Right lung (tissue), 2 donors: ENCODE measurements at regions not wholly inside any gene's neighbourhood (a gene's known extent, or its start where the extent isn't known, plus 50 kb on each side); places are given as distances from the start of the nearest gene placed in this dataset.
"Not testable (repeated sequence)": the region's sequence is repeated elsewhere in the genome, so short reads cannot be mapped to it uniquely, and the experiment has no call there.

Experiments
- DNase-seq, 2 donors: peaks; one replicate each; pipeline ENCODE4 v3.0.0-alpha.2; 2013

DNA sequence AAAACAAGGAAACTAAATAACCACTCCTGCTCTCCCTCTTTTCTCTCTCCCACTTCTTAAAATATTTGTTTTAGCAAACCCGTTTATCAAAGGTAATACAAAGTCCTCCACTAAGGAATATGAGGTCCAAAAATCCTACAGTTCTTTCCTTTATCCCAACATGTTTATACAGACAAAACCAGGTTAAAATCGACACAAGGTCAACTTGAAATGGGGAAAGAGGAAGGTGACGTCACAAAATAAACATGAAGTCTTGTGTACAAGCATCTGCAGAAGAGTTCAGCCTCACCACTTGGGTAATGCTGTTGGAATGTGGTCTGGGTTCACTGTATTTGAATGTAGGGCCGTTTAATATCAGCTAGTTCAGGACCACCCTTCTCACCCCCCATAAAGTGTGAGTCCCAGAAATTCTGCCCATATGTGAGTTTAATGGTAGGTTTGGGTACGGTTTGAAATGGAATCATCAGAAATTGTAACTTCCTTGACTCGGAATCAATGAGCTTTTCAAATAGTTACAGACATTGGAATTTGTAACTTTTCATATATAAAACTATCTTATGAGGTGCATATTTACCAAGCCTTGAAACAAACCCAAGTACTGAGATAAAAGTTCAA is 120.0 kb upstream of the SLC38A2 start:
- DNase-seq = no peak

DNA sequence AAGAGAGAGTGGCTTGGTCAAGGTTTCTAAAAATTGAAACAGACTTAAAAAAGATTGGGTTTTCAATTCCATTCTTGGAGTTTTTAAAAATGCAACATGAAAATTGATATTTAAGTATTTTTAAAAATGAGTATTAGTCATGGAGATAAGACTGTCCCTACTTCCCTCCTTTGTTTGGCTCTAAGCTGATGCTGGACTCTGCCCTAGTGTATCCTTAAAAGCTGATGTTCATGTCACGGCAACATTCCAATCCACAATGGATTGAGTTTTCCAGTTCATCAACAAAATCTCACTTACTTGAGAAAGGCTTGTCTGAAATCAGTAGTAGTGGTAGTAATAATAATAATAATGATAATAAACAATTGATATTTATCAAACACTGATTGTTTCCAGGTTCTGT is 119.0 kb upstream of the SLC38A2 start:
- no peak for DNase-seq

DNA sequence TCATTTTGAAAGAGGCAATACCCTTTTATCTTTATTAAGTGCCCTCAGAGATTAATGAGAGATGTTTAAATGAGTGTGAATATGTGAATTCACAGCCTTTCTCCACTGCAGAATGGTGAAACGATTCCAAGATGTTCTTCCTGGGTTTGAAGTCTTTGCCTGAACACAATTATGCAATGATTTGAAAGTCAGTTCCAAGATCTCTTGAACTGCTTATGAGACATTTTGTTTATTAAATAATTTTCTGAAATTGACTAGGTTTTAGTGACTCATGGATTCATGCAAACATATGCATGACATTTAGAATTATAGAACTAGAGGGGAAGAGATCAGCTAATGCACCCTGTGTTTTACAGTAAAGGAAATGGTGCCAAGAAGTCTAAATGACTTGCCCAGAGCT is 118.1 kb upstream of the SLC38A2 start:
- DNase-seq = peak in 1 of 2 donors; percentile 47

DNA sequence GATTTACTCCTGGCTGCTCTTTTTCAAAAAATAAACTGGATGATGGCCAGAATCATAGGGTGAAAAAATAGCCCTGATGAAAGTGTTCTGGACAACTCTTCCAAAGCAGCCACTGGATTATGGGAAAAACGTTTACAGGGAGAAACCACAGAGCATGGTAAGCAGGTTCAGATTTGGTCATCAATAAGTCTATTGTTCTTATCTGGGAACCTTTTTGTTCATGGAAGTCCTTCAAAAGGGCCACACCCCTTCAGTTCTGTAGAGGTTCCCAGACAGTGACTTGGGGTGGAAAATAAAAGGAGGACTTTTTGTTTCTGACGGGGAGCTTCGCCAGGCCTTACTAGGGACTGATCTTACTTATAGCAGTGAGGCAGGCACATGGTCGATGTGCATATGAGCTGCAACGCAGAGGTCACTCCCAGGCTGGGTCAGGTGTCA is 117.4 kb upstream of the SLC38A2 start:
- no peak for DNase-seq

DNA sequence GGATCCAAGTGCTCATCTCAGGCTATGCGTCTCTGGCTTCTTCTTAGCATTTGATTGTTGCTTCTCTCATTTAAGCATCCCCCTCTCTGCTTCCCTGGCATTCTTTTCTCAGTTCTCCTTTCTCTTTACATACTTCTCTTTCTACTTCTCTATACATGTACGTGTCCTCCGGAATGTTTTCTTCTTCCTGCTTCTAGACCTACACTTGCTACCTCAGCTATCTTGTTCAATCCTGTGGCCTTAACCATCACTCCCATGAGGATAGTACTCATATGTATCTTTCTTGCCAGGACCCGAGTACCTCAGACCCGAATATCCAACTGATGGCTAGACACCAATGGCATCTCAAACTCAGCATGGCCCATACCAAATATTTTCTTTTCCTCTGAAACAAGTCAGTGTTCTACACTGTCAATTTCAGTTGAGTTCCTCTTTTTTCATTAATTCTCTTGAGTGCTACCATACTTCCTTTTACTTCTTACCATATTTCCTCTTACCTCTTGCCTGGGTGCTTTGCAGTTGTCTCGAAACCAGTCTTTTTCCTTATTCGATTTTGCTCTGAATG is 115.1 kb upstream of the SLC38A2 start:
- no peak for DNase-seq

DNA sequence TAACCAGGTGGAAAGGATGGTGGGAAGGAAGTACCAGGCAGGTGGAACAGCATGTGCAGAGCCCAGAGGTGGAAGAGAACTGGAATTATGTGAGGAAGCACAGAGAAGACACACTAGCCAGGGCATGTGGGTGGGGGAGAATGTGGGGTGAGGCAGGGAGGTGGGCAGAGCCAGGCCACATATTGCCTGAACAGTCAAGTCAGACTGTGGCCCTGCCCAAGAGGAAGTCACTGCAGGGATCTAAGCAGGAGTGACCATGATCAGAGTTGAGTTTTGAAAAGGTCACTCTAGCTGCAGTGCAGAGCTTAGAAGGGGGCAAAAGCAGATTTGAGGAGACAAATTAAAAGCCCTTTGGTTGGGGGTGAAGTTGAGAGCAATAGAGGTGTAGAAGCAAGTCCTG is 114.0 kb upstream of the SLC38A2 start:
- DNase-seq = no peak

DNA sequence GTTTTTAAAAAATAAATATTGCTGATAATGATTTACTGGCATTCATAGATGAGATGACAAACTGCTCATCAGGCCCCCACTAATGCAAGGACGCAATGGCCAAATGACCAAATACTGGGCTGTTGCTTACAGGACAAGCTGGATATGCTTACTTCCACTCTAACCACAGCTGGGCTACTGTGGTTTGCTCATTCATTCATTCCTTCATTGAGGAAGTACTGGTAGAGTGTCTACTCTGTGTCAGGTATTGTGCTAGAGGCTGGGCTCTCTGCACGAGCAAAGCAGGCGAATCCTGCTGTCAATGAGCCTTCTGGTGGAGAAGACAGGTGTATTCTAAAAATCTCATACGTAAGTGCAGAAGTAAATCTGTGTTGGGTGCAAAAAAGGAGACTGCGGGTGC is 113.3 kb upstream of the SLC38A2 start:
- no peak for DNase-seq

DNA sequence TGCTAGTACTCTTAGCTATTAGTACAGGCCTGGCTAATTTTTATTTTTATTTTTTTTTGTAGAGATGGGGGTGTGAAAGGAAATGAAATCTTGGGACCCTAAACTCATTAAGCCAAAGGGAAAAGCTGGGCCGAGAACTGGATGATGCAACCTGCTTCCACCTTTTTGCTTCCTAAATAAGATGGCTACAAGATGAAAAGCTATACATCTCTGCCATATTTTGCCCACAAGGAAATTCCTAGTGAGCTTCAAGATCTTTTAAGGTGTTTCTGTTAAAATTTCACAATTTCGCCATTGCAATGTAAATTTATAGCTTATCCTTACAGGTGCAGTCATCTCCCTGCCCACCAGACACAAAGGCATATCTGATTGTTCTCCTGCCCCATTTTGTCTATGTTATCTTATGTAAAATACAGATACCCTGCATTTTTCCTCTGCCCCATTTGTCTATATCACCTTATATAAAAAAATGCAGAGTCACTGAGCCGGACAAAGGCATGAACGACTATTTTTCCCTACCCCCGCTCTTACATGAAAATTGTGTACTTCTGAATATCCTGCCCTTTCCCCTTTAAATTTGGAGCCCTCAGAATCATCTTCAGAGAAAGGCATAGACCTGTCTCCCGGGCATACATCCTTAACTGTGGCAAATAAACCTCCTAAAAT is 112.0 kb upstream of the SLC38A2 start:
- no peak for DNase-seq

DNA sequence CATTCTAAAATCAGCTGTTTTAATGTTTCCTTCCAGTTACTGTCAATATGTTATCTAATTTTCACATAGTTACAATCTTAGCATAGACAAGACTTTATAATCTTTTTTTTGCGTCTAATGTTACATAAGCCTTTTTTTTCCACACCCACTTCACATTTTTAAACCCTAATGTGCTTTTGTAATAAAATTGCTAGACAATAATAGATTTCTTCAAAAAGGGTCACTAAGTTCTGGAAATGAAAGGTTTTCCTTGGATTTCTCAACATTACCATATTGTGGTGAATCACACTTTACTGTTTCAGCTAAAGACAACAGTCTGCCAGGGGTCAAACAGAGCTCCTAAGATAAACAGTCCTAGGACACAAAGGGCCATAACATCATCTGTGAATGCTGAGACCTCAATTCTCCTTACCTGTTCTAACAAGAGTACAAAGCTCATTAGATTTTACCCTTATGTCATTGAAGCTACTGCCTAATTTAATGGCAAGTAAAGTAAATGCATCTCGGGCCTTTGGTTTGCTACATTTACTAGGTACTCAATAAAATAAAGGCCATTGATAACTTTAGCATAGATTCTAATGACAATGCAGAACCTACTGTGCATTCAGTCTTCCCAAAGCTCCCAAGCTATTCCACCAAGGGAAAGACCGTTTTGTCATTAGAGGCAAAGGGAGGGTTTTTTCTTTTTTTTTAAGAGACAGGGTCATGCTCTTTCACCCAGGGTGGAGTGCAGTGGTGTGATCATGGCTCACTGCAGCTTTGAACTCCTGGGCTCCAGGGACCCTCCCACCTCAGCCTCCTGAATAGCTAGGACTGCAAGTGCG is 111.2 kb upstream of the SLC38A2 start:
- no peak for DNase-seq

DNA sequence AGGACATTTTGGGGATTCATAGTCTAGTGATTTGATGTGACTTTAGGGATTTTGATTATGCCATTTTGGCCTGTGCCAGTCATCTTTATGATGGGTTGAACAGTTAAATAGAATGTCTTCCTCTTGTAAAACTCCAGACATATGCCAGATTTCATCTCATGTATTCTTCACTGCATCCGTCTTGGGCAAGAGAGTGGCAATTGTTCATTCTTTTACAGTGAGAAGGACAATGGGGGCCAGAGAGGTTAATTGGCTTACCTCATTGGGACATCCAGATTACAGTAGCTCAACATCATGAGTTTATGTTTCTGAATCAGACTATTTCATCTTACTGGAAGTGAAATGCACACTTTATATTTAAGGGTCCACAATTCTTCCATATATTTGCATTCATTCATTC is 108.2 kb upstream of the SLC38A2 start:
- no peak for DNase-seq

DNA sequence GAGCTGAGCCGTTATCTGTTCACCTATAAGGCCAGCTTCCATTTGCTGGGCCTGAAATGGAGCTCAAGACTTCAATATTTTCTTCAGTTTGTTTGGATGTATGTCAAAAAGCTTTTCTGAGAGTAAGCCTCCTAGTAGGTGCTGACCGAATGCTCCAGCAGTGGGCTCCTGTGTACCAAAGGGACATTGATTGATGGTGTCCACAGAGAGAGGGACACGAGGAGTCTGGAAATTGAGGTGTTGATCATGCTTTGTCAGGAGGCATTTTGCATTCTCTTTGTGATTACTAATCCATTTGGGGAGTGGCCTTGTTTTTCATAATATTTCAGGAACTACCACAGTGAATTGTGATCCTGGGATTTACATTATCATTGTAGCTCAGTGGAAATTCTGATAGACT is 107.7 kb upstream of the SLC38A2 start:
- DNase-seq = no peak

DNA sequence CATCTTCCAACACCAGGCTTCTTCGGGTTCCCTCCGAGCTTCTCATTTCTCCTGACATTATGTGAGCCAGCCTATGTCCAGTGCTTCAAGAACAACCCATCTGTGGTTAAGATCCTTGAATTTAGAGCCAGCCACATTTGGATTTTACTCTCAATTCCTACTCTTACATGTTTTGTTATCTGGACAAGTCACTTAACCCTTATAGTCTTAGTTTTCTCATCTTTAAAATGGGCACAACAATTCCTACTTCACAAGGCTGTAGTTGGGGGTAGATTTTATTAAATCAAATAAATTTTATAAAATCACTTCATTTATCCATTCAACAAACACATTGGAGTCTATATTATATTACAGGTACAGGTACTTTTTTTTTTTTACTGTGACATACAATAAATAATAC is 105.5 kb upstream of the SLC38A2 start:
- no peak for DNase-seq

DNA sequence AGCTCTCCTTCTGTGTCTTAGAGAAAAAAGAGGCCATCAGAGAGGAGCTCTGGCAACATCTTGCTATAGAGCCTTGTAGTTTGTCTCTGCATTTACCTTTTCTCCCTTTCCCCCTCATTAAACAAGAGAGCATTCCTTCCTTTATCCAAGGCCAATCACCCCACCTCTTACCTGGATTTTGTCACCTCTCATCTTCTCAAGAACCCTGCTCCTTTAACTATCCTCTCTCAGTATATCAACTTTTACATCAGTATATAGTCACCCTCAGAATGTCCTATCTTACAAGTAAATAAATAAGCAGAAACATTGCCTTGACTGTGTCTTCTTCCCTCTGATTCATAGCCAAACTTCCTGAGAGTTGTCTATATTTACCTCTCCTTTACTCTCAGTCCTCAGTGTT is 105.0 kb upstream of the SLC38A2 start:
- DNase-seq = no peak

DNA sequence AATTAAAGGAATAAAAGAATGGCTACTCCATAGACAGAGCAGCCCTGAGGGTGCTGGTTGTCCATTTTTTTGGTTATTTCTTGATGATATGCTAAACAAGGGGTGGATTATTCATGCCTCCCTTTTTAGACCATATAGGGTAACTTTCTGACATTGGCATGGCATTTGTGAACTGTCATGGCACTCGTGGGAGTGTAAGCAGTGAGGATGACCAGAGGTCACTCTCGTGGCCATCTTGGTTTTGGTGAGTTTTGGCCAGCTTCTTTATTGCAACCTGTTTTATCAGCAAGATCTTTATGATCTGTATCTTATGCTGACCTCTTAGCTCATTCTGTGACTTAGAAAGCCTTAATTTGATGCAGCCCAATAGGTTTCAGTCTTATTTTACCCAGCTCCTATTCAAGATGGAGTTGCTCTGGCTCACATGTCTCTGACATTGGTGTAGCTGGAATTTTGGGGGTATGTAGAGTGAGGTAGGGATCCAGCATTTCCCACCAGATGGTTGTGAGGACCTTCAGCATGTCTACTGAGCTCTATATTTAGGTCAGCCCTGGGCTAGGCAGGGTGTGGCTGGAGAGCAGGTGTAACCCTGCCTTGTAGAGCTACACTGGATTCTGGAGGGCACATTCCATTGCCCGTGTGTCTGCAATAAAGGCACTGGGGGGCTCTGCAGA is 103.5 kb upstream of the SLC38A2 start:
- DNase-seq = no peak

DNA sequence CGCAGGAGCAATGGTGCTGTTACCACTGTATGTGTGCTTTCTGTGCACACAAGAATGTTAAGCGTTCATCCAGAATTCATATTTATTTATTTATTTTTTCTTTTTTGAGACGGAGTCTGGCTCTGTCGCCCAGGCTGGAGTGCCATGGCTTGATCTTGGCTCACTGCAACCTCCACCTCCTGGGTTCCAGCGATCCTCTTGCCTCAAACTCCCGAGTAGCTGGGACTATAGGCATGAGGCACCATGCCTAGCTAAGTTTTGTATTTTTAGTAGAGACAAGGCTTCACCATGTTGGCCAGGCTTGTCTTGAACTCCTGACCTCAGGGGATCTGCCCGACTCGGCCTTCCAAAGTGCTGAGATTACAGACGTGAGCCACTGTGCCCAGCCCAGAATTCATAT is 101.8 kb upstream of the SLC38A2 start:
- DNase-seq = not testable (repeated sequence)

DNA sequence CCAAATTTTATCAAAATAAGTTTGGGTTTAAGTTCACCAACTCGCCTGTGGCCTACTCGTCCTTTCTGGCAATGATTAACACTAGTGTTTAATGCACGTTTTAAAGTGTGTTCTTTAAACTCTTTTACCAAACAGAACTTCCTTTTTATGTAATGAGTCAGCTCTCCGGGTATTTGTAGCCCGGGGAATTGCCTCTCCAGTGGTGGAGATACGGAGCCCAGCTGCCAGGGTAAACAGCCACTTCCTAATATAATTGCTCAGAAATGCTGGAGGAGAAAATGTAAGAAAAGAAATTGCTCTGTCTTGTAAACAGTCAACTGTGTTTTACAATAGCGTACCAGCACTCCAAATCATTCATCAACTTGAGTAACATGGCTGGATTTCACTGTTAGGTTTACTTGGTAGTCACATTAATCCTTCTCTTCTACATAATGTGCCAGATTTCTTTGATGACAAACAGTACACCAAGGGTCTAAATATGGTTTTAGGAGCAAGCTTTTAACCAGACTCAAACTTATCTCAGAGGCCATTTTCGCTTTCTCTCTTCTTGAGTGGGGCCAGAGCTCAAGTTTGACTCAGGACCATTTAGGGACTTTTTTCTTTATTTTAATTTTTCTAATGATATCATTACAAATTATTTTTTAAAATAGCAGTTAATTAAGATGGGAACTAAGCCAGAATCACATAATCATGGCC is 101.2 kb upstream of the SLC38A2 start:
- peak; percentile 66 to 74 for DNase-seq

DNA sequence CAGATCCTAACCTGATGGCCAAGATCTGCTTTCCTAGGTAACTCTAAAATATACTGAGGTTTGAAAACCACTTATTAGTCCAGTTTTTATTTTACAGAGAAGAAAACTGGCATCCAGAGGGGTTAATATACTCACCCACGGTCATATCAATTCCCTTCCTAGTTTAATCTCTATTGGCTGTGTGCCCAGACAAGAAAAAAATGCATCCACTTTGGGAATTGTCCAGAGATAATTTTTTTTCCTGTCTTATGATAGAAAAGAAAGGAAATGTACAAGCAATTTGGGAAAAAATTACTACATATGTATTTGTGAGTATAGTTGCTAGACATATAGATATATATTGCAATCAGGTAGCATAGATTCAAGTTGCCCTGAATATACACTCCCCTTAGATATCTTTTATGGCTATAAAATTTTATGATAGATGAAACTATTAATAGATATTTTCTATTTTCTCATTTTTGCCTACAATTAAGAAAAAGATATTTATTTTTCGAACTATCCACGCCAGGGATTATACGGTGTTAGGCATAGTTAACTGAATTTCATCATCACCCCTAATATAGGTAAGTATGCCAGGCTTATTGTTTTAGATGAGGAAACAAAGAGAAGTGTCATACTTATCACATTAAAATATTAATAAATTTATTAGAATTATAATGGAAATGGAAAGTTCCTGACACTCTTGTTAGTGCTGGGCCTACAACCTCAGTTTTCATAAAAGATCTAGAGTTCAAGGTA is 100.5 kb upstream of the SLC38A2 start:
- DNase-seq = peak; percentile 69 to 70

DNA sequence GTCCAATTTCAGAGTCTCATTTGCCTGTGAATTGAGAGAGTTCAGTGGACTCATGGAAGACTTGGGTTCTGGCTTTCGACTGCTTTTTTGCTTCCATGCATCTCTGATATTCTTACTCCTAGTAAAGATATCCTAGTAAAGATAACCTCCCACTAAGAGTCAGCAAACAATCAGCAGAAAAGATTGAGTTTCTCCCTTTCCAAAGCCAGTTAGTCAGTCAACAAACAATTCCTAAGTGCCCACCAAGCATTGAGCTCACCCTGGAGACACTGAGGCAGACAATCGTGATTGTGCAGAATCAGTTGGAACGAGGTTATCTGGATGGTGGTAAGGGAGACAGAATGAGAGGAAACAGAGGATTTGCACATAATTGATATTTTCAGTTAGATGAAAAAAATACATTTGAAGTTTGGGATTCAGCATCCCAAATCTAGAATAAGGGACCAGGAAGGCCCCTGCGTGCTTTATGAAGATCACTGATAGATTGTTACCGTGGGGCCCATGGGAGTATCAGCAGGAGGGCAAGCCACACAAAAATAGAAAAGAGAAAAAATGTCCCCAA is 99.7 kb upstream of the SLC38A2 start:
- DNase-seq = no peak

DNA sequence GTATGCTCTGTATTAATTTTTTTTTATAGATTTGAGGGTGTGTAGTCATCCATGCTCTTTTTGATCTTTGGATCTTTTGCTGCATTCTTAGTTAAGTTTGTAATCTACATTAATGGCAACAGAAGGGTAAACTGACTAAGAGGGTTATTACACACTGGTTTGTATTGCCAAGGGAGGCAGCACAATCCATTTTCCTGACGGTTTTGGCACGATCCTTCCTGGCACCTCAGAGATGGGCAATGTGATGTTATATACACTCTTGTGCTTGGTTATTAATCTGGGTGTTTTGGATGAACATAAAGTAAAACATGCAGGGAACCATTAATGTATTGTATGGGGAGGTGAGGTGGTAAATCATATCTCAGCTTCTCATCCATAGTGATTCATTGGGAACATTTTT is 98.8 kb upstream of the SLC38A2 start:
- no peak for DNase-seq

DNA sequence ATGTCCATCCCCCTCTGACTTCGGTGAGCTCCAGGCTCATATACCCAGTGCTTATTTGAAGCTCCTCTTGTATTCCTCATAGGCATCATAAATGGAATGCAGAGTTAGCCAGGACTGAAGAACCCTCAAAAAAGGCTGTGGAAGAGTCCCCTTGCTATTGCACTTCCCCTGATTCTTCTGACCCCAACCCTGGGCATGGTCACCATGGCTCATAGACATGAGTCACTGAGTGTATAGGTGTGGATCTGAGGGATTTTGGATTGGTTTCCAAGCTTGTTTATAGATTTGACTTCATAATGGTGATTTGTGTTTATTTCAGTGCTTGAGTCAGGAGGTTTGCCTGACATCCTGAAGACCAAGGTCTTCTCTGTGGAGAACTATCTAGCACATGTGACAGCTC is 98.4 kb upstream of the SLC38A2 start:
- no peak for DNase-seq
